ENCODE measurements at regions not wholly inside any gene's neighbourhood (a gene's known extent, or its start where the extent isn't known, plus 50 kb on each side); places are given as distances from the start of the nearest gene placed in this dataset.

DNA sequence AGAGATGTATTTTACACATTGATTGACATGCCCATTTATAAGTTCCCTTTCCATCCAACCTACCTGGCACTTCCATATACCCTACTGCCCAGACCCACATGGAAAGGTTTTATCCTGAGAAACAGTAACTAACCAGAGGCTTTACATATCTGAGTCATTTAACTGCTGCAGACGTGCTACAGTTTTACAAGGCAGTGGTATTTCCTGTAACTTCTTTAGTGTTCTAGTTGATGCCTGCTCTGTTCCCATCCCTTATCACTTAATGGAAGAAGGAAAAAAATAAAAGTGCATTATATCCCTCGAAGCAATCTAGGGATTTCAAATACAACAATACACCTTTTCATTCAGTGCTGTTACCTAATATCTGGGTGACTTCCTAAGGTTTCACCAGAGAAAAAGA lies 107.1 kb downstream of the TMCO5A start:
- no peak overlapping the region for H3K27ac ChIP-seq (ENCODE audit: low read length)
- no peaks in the 10 kb centered on the region for H3K36me3 ChIP-seq (ENCODE audit: insufficient read depth, low read length)
- no peaks in the 10 kb centered on the region for H3K9me3 ChIP-seq (ENCODE audit: low read length)
- no peaks in the 10 kb centered on the region for H4K20me1 ChIP-seq (ENCODE audit: insufficient read depth)
- no peak for TF ChIP-seq RAD21 (conservative IDR thresholded peaks at IDR 0.05)
- TF ChIP-seq EP300 (conservative IDR thresholded peaks at IDR 0.05; ENCODE audit: poor library complexity, severe bottlenecking), result no peak
- TF ChIP-seq POLR2AphosphoS5 (IDR thresholded peaks at IDR 0.05), result no peak
- TF ChIP-seq SMC3 (conservative IDR thresholded peaks at IDR 0.05; ENCODE audit: poor library complexity), result no peak
- TF ChIP-seq MXI1 (conservative IDR thresholded peaks at IDR 0.05; ENCODE audit: poor library complexity, severe bottlenecking), result no peak
- TF ChIP-seq EZH2 (IDR thresholded peaks at IDR 0.05; ENCODE audit: borderline replicate concordance, insufficient read depth, low read length, poor library complexity, severe bottlenecking), result no peak
- TF ChIP-seq, protein P1, sequence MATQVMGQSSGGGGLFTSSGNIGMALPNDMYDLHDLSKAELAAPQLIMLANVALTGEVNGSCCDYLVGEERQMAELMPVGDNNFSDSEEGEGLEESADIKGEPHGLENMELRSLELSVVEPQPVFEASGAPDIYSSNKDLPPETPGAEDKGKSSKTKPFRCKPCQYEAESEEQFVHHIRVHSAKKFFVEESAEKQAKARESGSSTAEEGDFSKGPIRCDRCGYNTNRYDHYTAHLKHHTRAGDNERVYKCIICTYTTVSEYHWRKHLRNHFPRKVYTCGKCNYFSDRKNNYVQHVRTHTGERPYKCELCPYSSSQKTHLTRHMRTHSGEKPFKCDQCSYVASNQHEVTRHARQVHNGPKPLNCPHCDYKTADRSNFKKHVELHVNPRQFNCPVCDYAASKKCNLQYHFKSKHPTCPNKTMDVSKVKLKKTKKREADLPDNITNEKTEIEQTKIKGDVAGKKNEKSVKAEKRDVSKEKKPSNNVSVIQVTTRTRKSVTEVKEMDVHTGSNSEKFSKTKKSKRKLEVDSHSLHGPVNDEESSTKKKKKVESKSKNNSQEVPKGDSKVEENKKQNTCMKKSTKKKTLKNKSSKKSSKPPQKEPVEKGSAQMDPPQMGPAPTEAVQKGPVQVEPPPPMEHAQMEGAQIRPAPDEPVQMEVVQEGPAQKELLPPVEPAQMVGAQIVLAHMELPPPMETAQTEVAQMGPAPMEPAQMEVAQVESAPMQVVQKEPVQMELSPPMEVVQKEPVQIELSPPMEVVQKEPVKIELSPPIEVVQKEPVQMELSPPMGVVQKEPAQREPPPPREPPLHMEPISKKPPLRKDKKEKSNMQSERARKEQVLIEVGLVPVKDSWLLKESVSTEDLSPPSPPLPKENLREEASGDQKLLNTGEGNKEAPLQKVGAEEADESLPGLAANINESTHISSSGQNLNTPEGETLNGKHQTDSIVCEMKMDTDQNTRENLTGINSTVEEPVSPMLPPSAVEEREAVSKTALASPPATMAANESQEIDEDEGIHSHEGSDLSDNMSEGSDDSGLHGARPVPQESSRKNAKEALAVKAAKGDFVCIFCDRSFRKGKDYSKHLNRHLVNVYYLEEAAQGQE (IDR thresholded peaks at IDR 0.05; ENCODE audit: borderline replicate concordance), result no peak
- TF ChIP-seq TAF1 (IDR thresholded peaks at IDR 0.05; ENCODE audit: low read depth), result no peak
- no peaks in the 10 kb centered on the region for H3F3A ChIP-seq (ENCODE audit: insufficient read depth, low read length, poor library complexity, severe bottlenecking)
- no peak overlapping the region for H3K4me3 ChIP-seq (ENCODE audit: low read length)
- H3K9me2 ChIP-seq (ENCODE audit: insufficient read depth, low read length), result no peaks in the 10 kb centered on the region
- H3K79me2 ChIP-seq (replicated peaks; ENCODE audit: insufficient read depth, low read length), result no peaks in the 10 kb centered on the region
- no peak overlapping the region for H2AFZ ChIP-seq (ENCODE audit: low read depth, low read length)
- H3K4me2 ChIP-seq (ENCODE audit: low read length), result no peak overlapping the region
- H3K9ac ChIP-seq (ENCODE audit: low read length), result no peak overlapping the region
- H3K27me3 ChIP-seq (ENCODE audit: insufficient read depth, low read depth, low read length), result no peaks in the 10 kb centered on the region

DNA sequence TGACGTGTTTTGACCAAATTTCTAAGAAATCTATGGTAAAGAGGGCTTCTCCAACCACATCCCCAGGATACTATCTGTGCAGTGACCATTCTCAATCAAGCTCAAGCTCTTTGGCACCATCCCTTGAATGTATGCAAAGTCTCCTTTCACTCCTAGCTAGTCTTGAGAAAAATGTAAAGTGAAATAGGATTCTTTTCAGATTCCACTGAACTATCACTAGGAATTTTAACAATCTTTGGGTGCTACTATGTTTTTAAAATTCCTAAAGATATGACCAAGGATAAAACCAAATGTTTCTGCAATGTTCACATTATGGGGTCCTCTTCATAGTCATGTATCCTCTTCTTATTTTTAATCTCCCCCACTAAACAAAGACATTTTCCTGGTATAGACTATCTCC lies 107.8 kb downstream of the TMCO5A start:
- Histone ChIP-seq H3K27ac (ENCODE audit: low read length) (no peak overlapping the region), H3K4me2 (ENCODE audit: low read length) (no peak overlapping the region)

More for the DNA sequence above, 107.8 kb downstream of the TMCO5A start:
- Histone ChIP-seq H4K20me1 (ENCODE audit: insufficient read depth) (no peaks in the 10 kb centered on the region), H3K9me3 (ENCODE audit: low read length) (no peaks in the 10 kb centered on the region), H3K9me2 (ENCODE audit: insufficient read depth, low read length) (no peaks in the 10 kb centered on the region), H3F3A (ENCODE audit: insufficient read depth, low read length, poor library complexity, severe bottlenecking) (no peaks in the 10 kb centered on the region), H3K36me3 (ENCODE audit: insufficient read depth, low read length) (no peaks in the 10 kb centered on the region), H3K27me3 (ENCODE audit: insufficient read depth, low read depth, low read length) (no peaks in the 10 kb centered on the region), H2AFZ (ENCODE audit: low read depth, low read length) (no peak overlapping the region), H3K9ac (ENCODE audit: low read length) (no peak overlapping the region), H3K79me2 (replicated peaks; ENCODE audit: insufficient read depth, low read length) (no peaks in the 10 kb centered on the region), H3K4me3 (ENCODE audit: low read length) (no peak overlapping the region)
- TF ChIP-seq SMC3 (conservative IDR thresholded peaks at IDR 0.05; ENCODE audit: poor library complexity) (no peak), EP300 (conservative IDR thresholded peaks at IDR 0.05; ENCODE audit: poor library complexity, severe bottlenecking) (no peak), RAD21 (conservative IDR thresholded peaks at IDR 0.05) (no peak), EZH2 (IDR thresholded peaks at IDR 0.05; ENCODE audit: borderline replicate concordance, insufficient read depth, low read length, poor library complexity, severe bottlenecking) (no peak), TAF1 (IDR thresholded peaks at IDR 0.05; ENCODE audit: low read depth) (no peak), MXI1 (conservative IDR thresholded peaks at IDR 0.05; ENCODE audit: poor library complexity, severe bottlenecking) (no peak)
- TF ChIP-seq, protein P2, sequence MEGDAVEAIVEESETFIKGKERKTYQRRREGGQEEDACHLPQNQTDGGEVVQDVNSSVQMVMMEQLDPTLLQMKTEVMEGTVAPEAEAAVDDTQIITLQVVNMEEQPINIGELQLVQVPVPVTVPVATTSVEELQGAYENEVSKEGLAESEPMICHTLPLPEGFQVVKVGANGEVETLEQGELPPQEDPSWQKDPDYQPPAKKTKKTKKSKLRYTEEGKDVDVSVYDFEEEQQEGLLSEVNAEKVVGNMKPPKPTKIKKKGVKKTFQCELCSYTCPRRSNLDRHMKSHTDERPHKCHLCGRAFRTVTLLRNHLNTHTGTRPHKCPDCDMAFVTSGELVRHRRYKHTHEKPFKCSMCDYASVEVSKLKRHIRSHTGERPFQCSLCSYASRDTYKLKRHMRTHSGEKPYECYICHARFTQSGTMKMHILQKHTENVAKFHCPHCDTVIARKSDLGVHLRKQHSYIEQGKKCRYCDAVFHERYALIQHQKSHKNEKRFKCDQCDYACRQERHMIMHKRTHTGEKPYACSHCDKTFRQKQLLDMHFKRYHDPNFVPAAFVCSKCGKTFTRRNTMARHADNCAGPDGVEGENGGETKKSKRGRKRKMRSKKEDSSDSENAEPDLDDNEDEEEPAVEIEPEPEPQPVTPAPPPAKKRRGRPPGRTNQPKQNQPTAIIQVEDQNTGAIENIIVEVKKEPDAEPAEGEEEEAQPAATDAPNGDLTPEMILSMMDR (IDR thresholded peaks at IDR 0.05; ENCODE audit: poor library complexity, severe bottlenecking), result no peak

Measured in neural cell (in vitro differentiated cells).